ENCODE measurements at regions not wholly inside any gene's neighbourhood (a gene's known extent, or its start where the extent isn't known, plus 50 kb on each side); places are given as distances from the start of the nearest gene placed in this dataset.

- no peak overlapping the region for H3K4me3 Mint-ChIP-seq
- peaks cover 3% of the 10 kb centered on the region for H3K9me3 Mint-ChIP-seq
- H3K36me3 Mint-ChIP-seq (ENCODE audit: low read depth): peaks cover 2% of the 10 kb centered on the region
- H3K4me1 Mint-ChIP-seq (ENCODE audit: low read depth): peaks cover 37% of the 10 kb centered on the region
- no peak overlapping the region for H3K27ac Mint-ChIP-seq
- peaks cover 4% of the 10 kb centered on the region for H3K27me3 Mint-ChIP-seq (ENCODE audit: low read depth)
These were observed 227.8 kb upstream of the TBL1XR1 start for GRCh38 chr3:177425042-177425441.

- peaks cover 3% of the 10 kb centered on the region for H3K9me3 Mint-ChIP-seq
- H3K27ac Mint-ChIP-seq: peak overlapping the region; percentile 79
- H3K4me1 Mint-ChIP-seq (ENCODE audit: low read depth): peaks cover 32% of the 10 kb centered on the region
- peaks cover 8% of the 10 kb centered on the region for H3K27me3 Mint-ChIP-seq (ENCODE audit: low read depth)
- peak overlapping the region; percentile 11 for H3K4me3 Mint-ChIP-seq
- peaks cover 2% of the 10 kb centered on the region for H3K36me3 Mint-ChIP-seq (ENCODE audit: low read depth)
These were observed 229.0 kb upstream of the TBL1XR1 start for GRCh38 chr3:177426106-177426877.

- Mint-ChIP-seq H3K27ac (peak overlapping the region; percentile 79), H3K27me3 (ENCODE audit: low read depth) (peaks cover 8% of the 10 kb centered on the region), H3K4me1 (ENCODE audit: low read depth) (peaks cover 29% of the 10 kb centered on the region), H3K9me3 (peaks cover 3% of the 10 kb centered on the region), H3K36me3 (ENCODE audit: low read depth) (peaks cover 2% of the 10 kb centered on the region), H3K4me3 (peak overlapping the region; percentile 46)
These were observed 229.7 kb upstream of the TBL1XR1 start for GRCh38 chr3:177426878-177427495.

GRCh38 chr3:177427540-177427939 lies 230.3 kb upstream of the TBL1XR1 start:
- Mint-ChIP-seq H3K27me3 (ENCODE audit: low read depth) (peaks cover 8% of the 10 kb centered on the region), H3K4me3 (peak overlapping the region; percentile 46), H3K27ac (peak overlapping the region; percentile 79), H3K36me3 (ENCODE audit: low read depth) (peaks cover 2% of the 10 kb centered on the region), H3K9me3 (peaks cover 3% of the 10 kb centered on the region), H3K4me1 (ENCODE audit: low read depth) (peaks cover 27% of the 10 kb centered on the region)

- Mint-ChIP-seq H3K27ac (no peak overlapping the region), H3K27me3 (ENCODE audit: low read depth) (peaks cover 8% of the 10 kb centered on the region), H3K4me1 (ENCODE audit: low read depth) (peaks cover 25% of the 10 kb centered on the region), H3K9me3 (peaks cover 3% of the 10 kb centered on the region), H3K36me3 (ENCODE audit: low read depth) (peaks cover 2% of the 10 kb centered on the region), H3K4me3 (no peak overlapping the region)
These were observed 231.8 kb upstream of the TBL1XR1 start for GRCh38 chr3:177429079-177429478.

GRCh38 chr3:177429771-177430170 lies 232.5 kb upstream of the TBL1XR1 start:
- peaks cover 8% of the 10 kb centered on the region for H3K27me3 Mint-ChIP-seq (ENCODE audit: low read depth)
- peaks cover 2% of the 10 kb centered on the region for H3K36me3 Mint-ChIP-seq (ENCODE audit: low read depth)
- no peak overlapping the region for H3K27ac Mint-ChIP-seq
- H3K4me3 Mint-ChIP-seq: no peak overlapping the region
- peaks cover 24% of the 10 kb centered on the region for H3K4me1 Mint-ChIP-seq (ENCODE audit: low read depth)
- H3K9me3 Mint-ChIP-seq: peaks cover 3% of the 10 kb centered on the region

GRCh38 chr3:177430653-177431052 lies 233.4 kb upstream of the TBL1XR1 start:
- Mint-ChIP-seq H3K36me3 (ENCODE audit: low read depth) (peaks cover 2% of the 10 kb centered on the region), H3K4me3 (no peak overlapping the region), H3K27me3 (ENCODE audit: low read depth) (peaks cover 8% of the 10 kb centered on the region), H3K4me1 (ENCODE audit: low read depth) (peaks cover 21% of the 10 kb centered on the region), H3K27ac (no peak overlapping the region), H3K9me3 (peaks cover 3% of the 10 kb centered on the region)

- H3K9me3 Mint-ChIP-seq: peaks cover under 1% of the 10 kb centered on the region
- H3K4me1 Mint-ChIP-seq (ENCODE audit: low read depth): peaks cover 15% of the 10 kb centered on the region
- peaks cover 8% of the 10 kb centered on the region for H3K27me3 Mint-ChIP-seq (ENCODE audit: low read depth)
- H3K36me3 Mint-ChIP-seq (ENCODE audit: low read depth): no peaks in the 10 kb centered on the region
- H3K4me3 Mint-ChIP-seq: no peak overlapping the region
- no peak overlapping the region for H3K27ac Mint-ChIP-seq
These were observed 234.4 kb upstream of the TBL1XR1 start for GRCh38 chr3:177431525-177432176.

- Mint-ChIP-seq H3K27me3 (ENCODE audit: low read depth) (peaks cover 4% of the 10 kb centered on the region), H3K9me3 (no peaks in the 10 kb centered on the region), H3K27ac (no peak overlapping the region), H3K4me3 (no peak overlapping the region), H3K4me1 (ENCODE audit: low read depth) (no peaks in the 10 kb centered on the region), H3K36me3 (ENCODE audit: low read depth) (no peaks in the 10 kb centered on the region)
These were observed 238.0 kb upstream of the TBL1XR1 start for GRCh38 chr3:177435301-177435700.

GRCh38 chr3:177437513-177438337 lies 240.4 kb upstream of the TBL1XR1 start:
- Mint-ChIP-seq H3K9me3 (no peaks in the 10 kb centered on the region), H3K4me3 (no peak overlapping the region), H3K36me3 (ENCODE audit: low read depth) (no peaks in the 10 kb centered on the region), H3K4me1 (ENCODE audit: low read depth) (no peaks in the 10 kb centered on the region), H3K27me3 (ENCODE audit: low read depth) (no peaks in the 10 kb centered on the region), H3K27ac (no peak overlapping the region)

GRCh38 chr3:177438596-177439220 lies 241.4 kb upstream of the TBL1XR1 start:
- Mint-ChIP-seq H3K9me3 (no peaks in the 10 kb centered on the region), H3K4me3 (no peak overlapping the region), H3K27ac (no peak overlapping the region), H3K27me3 (ENCODE audit: low read depth) (no peaks in the 10 kb centered on the region), H3K36me3 (ENCODE audit: low read depth) (no peaks in the 10 kb centered on the region), H3K4me1 (ENCODE audit: low read depth) (no peaks in the 10 kb centered on the region)

GRCh38 chr3:177439694-177440269 lies 242.5 kb upstream of the TBL1XR1 start:
- Mint-ChIP-seq H3K9me3 (no peaks in the 10 kb centered on the region), H3K4me1 (ENCODE audit: low read depth) (no peaks in the 10 kb centered on the region), H3K36me3 (ENCODE audit: low read depth) (no peaks in the 10 kb centered on the region), H3K27ac (no peak overlapping the region), H3K27me3 (ENCODE audit: low read depth) (no peaks in the 10 kb centered on the region), H3K4me3 (no peak overlapping the region)

GRCh38 chr3:177440456-177441104 lies 243.3 kb upstream of the TBL1XR1 start:
- H3K27me3 Mint-ChIP-seq (ENCODE audit: low read depth): no peaks in the 10 kb centered on the region

More at GRCh38 chr3:177440456-177441104, 243.3 kb upstream of the TBL1XR1 start:
- Mint-ChIP-seq H3K9me3 (no peaks in the 10 kb centered on the region), H3K36me3 (ENCODE audit: low read depth) (no peaks in the 10 kb centered on the region), H3K4me3 (no peak overlapping the region), H3K27ac (no peak overlapping the region), H3K4me1 (ENCODE audit: low read depth) (no peaks in the 10 kb centered on the region)
